ENCODE measurements at regions not wholly inside any gene's neighbourhood (a gene's known extent, or its start where the extent isn't known, plus 50 kb on each side); places are given as distances from the start of the nearest gene placed in this dataset.

DNA sequence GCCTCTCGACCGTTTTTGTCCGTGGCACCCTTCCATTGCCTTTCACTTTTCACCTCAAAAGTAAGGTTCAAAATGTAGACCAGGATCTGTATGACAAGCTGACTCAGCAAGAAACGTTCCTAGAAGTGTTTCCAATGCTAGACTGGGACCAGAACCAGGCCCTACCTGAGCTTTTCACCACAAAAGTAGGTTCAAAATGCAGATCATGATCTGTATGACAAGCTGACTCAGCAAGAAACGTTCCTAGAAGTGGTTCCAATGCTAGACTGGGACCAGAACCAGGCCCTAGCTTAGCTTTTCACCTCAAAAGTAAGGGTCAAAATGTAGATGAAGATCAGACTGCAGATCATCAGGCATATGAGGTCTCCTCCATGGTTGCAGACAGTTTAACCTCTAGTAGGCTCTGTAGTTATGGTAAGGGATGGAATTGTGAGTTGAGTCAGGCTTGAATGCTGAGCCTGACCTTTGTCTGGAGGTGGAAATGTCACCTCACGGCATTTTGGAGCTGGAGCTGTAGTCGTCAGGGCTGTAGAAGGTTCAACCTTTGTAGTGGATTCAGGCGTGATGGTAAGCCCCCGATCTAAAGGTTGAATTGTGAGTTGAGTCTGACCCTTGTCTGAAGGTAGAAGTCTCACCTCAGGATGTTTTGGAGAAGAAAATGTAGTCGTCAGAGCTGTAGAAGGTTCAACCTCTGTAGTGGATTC, 50.2 kb upstream of the TMEM97 start:
- TF ChIP-seq, protein P1, sequence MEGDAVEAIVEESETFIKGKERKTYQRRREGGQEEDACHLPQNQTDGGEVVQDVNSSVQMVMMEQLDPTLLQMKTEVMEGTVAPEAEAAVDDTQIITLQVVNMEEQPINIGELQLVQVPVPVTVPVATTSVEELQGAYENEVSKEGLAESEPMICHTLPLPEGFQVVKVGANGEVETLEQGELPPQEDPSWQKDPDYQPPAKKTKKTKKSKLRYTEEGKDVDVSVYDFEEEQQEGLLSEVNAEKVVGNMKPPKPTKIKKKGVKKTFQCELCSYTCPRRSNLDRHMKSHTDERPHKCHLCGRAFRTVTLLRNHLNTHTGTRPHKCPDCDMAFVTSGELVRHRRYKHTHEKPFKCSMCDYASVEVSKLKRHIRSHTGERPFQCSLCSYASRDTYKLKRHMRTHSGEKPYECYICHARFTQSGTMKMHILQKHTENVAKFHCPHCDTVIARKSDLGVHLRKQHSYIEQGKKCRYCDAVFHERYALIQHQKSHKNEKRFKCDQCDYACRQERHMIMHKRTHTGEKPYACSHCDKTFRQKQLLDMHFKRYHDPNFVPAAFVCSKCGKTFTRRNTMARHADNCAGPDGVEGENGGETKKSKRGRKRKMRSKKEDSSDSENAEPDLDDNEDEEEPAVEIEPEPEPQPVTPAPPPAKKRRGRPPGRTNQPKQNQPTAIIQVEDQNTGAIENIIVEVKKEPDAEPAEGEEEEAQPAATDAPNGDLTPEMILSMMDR (IDR thresholded peaks at IDR 0.05): no peak
- no peak for TF ChIP-seq POLR2A (IDR thresholded peaks at IDR 0.05)

All from lower leg skin (tissue), 3 donors.